Uterus (tissue), 2 donors: ENCODE measurements at regions not wholly inside any gene's neighbourhood (a gene's known extent, or its start where the extent isn't known, plus 50 kb on each side); places are given as distances from the start of the nearest gene placed in this dataset.

Experiments
- CTCF ChIP-seq, 4 experiments: fragments of 200-600 bp in 2 of 4; fragments of 450-650 bp in 2 of 4; sonication (generic) in 2 of 4; IDR thresholded peaks; one replicate each; pipeline ENCODE4 v1.5.1; 2016 to 2019; ENCODE audit warnings: antibody characterized with exemption in 4 of 4, mild to moderate bottlenecking in 2 of 4, moderate library complexity in 1 of 4
- POLR2A ChIP-seq, 2 donors: fragments of 450-650 bp; IDR thresholded peaks; one replicate each; pipeline ENCODE4 v1.6.1; 2016; ENCODE audit warnings: antibody characterized with exemption in 2 of 2, mild to moderate bottlenecking in 1 of 2, moderate library complexity in 1 of 2

GRCh38 chr1:209421978-209422680 is 161.4 kb upstream of the CAMK1G start:
- no peak for TF ChIP-seq POLR2A (IDR thresholded peaks at IDR 0.05)
- no peak for TF ChIP-seq CTCF (IDR thresholded peaks at IDR 0.05)
